ENCODE measurements at regions not wholly inside any gene's neighbourhood (a gene's known extent, or its start where the extent isn't known, plus 50 kb on each side); places are given as distances from the start of the nearest gene placed in this dataset.

GRCh38 chr10:58140691-58141347, 126.9 kb downstream of the IPMK start:
- no peak overlapping the region for H3K27ac Mint-ChIP-seq
- ATAC-seq (no peak), DNase-seq (ENCODE audit: low spot score in 2 of 2) (no peak)
- H3K36me3 Mint-ChIP-seq, result no peaks in the 10 kb centered on the region
- H3K9me3 Mint-ChIP-seq, result peaks cover 0 to 5% of the 10 kb centered on the region in 2 donors

- H3K9me3 Mint-ChIP-seq, result peaks cover 0 to 5% of the 10 kb centered on the region in 2 donors
- no peaks in the 10 kb centered on the region for H3K36me3 Mint-ChIP-seq
- no peak overlapping the region for H3K27ac Mint-ChIP-seq
- DNase-seq (ENCODE audit: low spot score in 2 of 2), result no peak
- ATAC-seq, result no peak
These were observed 127.6 kb downstream of the IPMK start for GRCh38 chr10:58140054-58140453.

DNA sequence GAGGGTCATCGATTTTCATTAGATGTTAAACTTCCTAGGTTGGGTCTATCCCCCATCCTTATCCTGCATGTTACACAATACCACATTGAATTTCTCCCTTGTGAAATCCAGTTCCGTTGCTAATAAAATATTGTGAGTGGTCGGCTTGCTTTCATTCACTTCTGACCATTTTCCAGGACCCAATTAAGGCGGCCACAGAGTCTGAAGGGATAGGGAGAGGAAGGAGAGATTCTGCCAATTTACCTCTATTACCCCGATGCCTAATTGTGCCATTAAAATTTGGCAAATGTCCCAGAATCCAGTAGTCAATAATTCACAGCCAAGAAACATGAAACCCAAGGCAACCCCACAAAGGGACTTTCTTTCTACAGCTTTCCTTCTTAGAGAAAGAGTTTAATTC, 129.9 kb downstream of the IPMK start:
- peaks cover 0 to 5% of the 10 kb centered on the region in 2 donors for H3K9me3 Mint-ChIP-seq
- DNase-seq (ENCODE audit: low spot score in 2 of 2) (no peak), ATAC-seq (no peak)
- H3K36me3 Mint-ChIP-seq, result no peaks in the 10 kb centered on the region
- H3K27ac Mint-ChIP-seq, result no peak overlapping the region

- no peak for DNase-seq (ENCODE audit: low spot score in 2 of 2)
- no peak for ATAC-seq
- Mint-ChIP-seq H3K27ac (no peak overlapping the region), H3K9me3 (no peaks in the 10 kb centered on the region), H3K36me3 (no peaks in the 10 kb centered on the region)
These were observed 152.3 kb downstream of the IPMK start for GRCh38 chr10:58115218-58116050.

- H3K36me3 Mint-ChIP-seq, result no peaks in the 10 kb centered on the region
- ATAC-seq (no peak), DNase-seq (ENCODE audit: low spot score in 2 of 2) (no peak)
- no peak overlapping the region for H3K27ac Mint-ChIP-seq
- H3K9me3 Mint-ChIP-seq, result no peaks in the 10 kb centered on the region
These were observed 158.0 kb downstream of the IPMK start for GRCh38 chr10:58109731-58110130.

DNA sequence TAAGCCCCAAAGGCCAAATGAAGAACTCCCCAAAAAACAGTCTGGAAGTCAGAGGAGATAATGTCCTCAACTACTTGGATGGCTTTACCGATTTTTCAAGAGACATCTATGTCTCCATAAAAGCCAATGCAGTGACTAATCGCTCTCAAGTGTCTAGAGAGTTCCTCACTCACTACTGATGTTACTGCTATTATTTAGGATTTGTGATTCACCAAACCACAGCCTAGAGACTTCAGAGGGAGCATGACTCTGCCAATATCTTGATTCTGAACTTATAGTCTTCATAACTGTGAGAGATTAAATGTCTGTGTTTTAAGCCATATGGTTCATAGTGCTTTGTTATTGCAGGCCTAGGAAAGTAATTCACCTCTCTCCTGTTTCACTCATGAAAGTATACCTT, 160.2 kb downstream of the IPMK start:
- Mint-ChIP-seq H3K9me3 (no peaks in the 10 kb centered on the region), H3K36me3 (no peaks in the 10 kb centered on the region), H3K27ac (no peak overlapping the region)
- ATAC-seq (no peak), DNase-seq (ENCODE audit: low spot score in 2 of 2) (no peak)

GRCh38 chr10:58106211-58107035, 161.3 kb downstream of the IPMK start:
- H3K36me3 Mint-ChIP-seq, result no peaks in the 10 kb centered on the region
- DNase-seq (ENCODE audit: low spot score in 2 of 2) (no peak), ATAC-seq (no peak)
- no peak overlapping the region for H3K27ac Mint-ChIP-seq
- no peaks in the 10 kb centered on the region for H3K9me3 Mint-ChIP-seq

- DNase-seq (ENCODE audit: low spot score in 2 of 2), result no peak
- Mint-ChIP-seq H3K9me3 (no peaks in the 10 kb centered on the region), H3K36me3 (no peaks in the 10 kb centered on the region), H3K27ac (no peak overlapping the region)
- no peak for ATAC-seq
These were observed 163.3 kb downstream of the IPMK start for GRCh38 chr10:58104351-58104751.

- DNase-seq (ENCODE audit: low spot score in 2 of 2), result no peak
- Mint-ChIP-seq H3K27ac (no peak overlapping the region), H3K36me3 (no peaks in the 10 kb centered on the region), H3K9me3 (no peaks in the 10 kb centered on the region)
- no peak for ATAC-seq
These were observed 164.8 kb downstream of the IPMK start for GRCh38 chr10:58102897-58103296.

DNA sequence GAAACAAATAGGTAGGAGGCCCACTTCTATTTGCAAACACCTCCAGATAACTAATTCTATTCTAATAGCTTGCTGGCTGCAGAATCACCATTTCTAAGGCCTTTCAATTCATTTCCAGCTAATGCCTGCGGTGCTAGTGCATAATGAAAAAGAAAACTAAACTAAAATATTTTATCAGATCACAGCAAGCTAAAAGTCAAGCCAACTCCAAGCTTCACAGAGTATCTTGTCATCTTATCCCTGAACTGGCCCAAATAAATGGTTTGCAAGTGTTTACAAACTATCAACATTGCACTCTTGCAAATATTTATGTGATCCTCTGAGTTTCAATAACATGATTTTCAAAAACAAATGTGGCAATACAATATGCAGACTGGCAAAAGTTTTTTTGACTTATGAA, 166.0 kb downstream of the IPMK start:
- Mint-ChIP-seq H3K9me3 (no peaks in the 10 kb centered on the region), H3K36me3 (no peaks in the 10 kb centered on the region), H3K27ac (no peak overlapping the region)
- ATAC-seq (no peak), DNase-seq (ENCODE audit: low spot score in 2 of 2) (no peak)

DNA sequence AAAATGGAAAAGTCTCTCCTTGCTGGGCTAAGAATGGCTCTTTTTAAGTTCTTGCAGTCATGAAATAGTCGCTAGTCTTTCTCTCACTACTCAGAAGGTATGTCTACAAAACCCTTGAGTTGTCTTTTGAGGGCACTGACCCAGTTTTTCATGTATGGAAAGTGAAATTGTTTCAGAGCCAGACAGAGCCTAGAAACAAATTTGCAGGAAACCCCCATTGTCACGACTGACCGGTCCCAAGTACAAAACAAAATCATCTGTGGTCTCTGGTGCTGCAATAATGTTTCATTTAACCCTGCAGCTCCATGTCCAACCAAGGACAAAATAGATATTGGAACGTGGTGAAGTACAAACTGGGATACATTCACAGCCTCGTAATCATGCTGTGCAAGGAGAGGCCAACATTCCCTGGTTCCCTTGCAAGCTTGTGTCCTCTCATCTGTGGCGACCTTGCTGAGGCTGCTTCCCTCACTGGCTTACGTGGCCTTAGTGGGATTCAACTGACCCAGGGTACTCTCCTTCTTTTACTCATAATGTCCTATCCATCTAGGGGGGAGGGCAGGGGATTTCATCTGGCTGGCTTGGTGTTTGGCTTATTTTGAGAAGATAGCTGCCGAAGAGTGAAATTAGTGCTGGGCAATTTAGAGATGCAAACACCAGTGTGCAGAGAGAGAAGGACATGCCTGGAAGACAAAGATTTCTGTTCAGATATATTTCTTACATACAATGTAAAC, 172.5 kb downstream of the IPMK start:
- H3K27ac Mint-ChIP-seq, result no peak overlapping the region
- H3K9me3 Mint-ChIP-seq, result no peaks in the 10 kb centered on the region
- H3K36me3 Mint-ChIP-seq, result no peaks in the 10 kb centered on the region

DNA sequence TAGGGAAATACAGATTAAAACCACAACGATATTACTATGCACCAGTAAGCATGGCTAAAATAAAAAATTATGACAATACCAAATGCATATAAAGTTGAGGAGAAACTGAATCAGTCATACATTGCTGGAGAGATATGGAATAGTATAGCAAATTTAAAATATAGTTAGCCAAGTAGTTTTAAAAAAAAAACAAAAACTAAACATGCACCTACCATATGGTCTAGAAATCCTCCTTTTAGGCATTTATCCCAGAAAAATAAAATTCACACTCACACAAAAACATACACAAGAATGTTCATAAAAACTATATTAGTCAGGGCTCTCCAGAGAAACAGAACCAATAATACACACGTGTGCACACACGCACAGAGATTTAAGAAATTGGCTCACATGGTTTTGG, 175.8 kb downstream of the IPMK start:
- DNase-seq (ENCODE audit: low spot score in 2 of 2) (no peak), ATAC-seq (no peak)
- Mint-ChIP-seq H3K9me3 (no peaks in the 10 kb centered on the region), H3K27ac (no peak overlapping the region), H3K36me3 (no peaks in the 10 kb centered on the region)

More for the DNA sequence above, 172.5 kb downstream of the IPMK start:
- no peak for ATAC-seq
- no peak for DNase-seq (ENCODE audit: low spot score in 2 of 2)

DNA sequence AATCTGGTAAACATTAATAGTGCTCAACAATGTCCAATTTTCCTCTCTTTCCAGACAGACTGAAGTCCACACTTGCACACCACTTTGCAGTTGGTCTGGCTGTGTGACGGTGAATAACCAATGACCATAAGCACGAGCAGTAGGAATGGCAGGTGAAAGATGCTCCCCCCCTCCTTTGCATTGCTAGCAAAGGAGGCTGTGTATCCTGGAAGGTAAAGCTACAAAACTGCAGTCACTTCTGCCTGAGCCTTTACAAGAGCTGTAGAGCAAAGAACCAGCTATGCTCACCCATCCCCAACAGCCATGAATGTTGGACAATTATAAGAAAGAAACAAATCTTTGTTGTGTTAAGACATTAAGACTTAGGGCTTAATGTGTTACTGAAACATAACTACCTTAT, 178.0 kb downstream of the IPMK start:
- Mint-ChIP-seq H3K9me3 (no peaks in the 10 kb centered on the region), H3K36me3 (no peaks in the 10 kb centered on the region), H3K27ac (no peak overlapping the region)
- ATAC-seq, result no peak
- DNase-seq (ENCODE audit: low spot score in 2 of 2), result no peak

DNA sequence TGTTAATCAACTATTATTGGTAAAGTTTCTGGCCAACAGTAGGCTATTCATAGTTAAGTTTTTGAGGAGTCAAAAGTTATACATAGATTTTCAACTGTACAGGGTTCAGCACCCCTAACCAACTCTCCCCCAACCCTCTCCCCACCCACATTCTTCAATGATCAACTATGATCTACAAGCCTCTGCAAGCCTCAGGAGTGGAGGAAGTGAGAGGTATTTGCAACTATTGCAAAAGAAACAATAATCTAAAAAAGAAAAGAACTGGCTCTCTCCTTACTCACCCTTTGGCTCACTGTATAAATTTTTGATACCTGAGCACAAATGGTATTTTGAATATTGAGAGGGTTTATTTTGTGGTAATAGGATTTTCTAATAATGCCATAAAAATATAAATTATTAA, 179.8 kb downstream of the IPMK start:
- DNase-seq (ENCODE audit: low spot score in 2 of 2) (no peak), ATAC-seq (no peak)
- H3K9me3 Mint-ChIP-seq, result no peaks in the 10 kb centered on the region
- H3K36me3 Mint-ChIP-seq, result no peaks in the 10 kb centered on the region
- no peak overlapping the region for H3K27ac Mint-ChIP-seq

DNA sequence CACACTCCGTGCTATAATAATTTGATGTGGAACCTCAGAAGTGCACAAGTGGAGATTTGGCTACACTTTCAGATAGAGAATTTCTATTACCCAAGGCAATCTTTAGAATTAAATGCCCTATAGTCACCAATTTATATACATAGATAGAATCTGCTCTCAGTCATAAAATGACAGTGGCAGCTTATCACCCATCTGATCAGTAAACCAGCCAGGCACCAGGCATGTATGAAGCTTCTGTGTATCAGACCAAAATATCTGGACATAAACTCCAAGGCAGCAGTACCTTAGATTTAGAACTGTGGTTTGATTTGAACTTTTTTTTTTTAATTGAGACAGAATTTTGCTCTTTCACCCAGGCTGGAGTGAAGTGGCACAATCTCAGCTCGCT, 180.9 kb downstream of the IPMK start:
- no peak for ATAC-seq
- Mint-ChIP-seq H3K9me3 (no peaks in the 10 kb centered on the region), H3K36me3 (no peaks in the 10 kb centered on the region), H3K27ac (no peak overlapping the region)
- no peak for DNase-seq (ENCODE audit: low spot score in 2 of 2)

- no peak overlapping the region for H3K27ac Mint-ChIP-seq
- DNase-seq (ENCODE audit: low spot score in 2 of 2), result no peak
- H3K9me3 Mint-ChIP-seq, result no peaks in the 10 kb centered on the region
- ATAC-seq, result no peak
- H3K36me3 Mint-ChIP-seq, result no peaks in the 10 kb centered on the region
These were observed 181.4 kb downstream of the IPMK start for GRCh38 chr10:58086144-58086762.
